ENCODE measurements at regions not wholly inside any gene's neighbourhood (a gene's known extent, or its start where the extent isn't known, plus 50 kb on each side); places are given as distances from the start of the nearest gene placed in this dataset.

GRCh38 chr1:104785575-104786187, 1036.0 kb downstream of the AMY1C start:
- CTCF ChIA-PET, result no interaction called here
- POLR2A ChIA-PET (ENCODE audit: unreplicated experiment), result no interaction called here

GRCh38 chr1:104787866-104788510, 1038.3 kb downstream of the AMY1C start:
- no peaks in the 10 kb centered on the region for H3K27me3 ChIP-seq (ENCODE audit: insufficient read depth, low read depth)
- no peak overlapping the region for H3K4me3 ChIP-seq
- no peaks in the 10 kb centered on the region for H3K36me3 ChIP-seq (ENCODE audit: low read depth)
- TF ChIP-seq CTCF (conservative IDR thresholded peaks at IDR 0.05) (no peak), EZH2 (IDR thresholded peaks at IDR 0.05; ENCODE audit: low read depth) (no peak)
- no peaks in the 10 kb centered on the region for H3K9me2 ChIP-seq (ENCODE audit: insufficient read depth)
- H2AFZ ChIP-seq, result 0 out of 2 replicates have a peak overlapping the region, but pooled peaks have one; percentile 40
- no peaks in the 10 kb centered on the region for H4K20me1 ChIP-seq (ENCODE audit: insufficient read depth)
- H3K9me3 ChIP-seq (ENCODE audit: insufficient read depth, low read depth), result no peaks in the 10 kb centered on the region
- no TSS peak for BruUV-seq (replicated peaks)
- no peak for DNase-seq
- intact Hi-C loops (cut with micrococcal nuclease; ENCODE audit: unreplicated experiment), result no loop called here
- ChIA-PET CTCF (no interaction called here), POLR2A (ENCODE audit: unreplicated experiment) (no interaction called here)
- no peak overlapping the region for H3K27ac ChIP-seq
- no peak overlapping the region for H3K4me2 ChIP-seq
- H3F3A ChIP-seq (ENCODE audit: insufficient read depth, low read depth), result no peaks in the 10 kb centered on the region
- H3K79me2 ChIP-seq (ENCODE audit: low read depth), result no peaks in the 10 kb centered on the region
- H3K4me1 ChIP-seq (replicated peaks; ENCODE audit: insufficient read depth), result no peaks in the 10 kb centered on the region

More at GRCh38 chr1:104785575-104786187, 1036.0 kb downstream of the AMY1C start:
- Histone ChIP-seq H3K27me3 (ENCODE audit: insufficient read depth, low read depth) (no peaks in the 10 kb centered on the region), H3K4me2 (no peak overlapping the region), H3F3A (ENCODE audit: insufficient read depth, low read depth) (no peaks in the 10 kb centered on the region), H3K4me1 (replicated peaks; ENCODE audit: insufficient read depth) (no peaks in the 10 kb centered on the region), H3K9me2 (ENCODE audit: insufficient read depth) (no peaks in the 10 kb centered on the region), H4K20me1 (ENCODE audit: insufficient read depth) (no peaks in the 10 kb centered on the region), H3K4me3 (no peak overlapping the region), H3K36me3 (ENCODE audit: low read depth) (no peaks in the 10 kb centered on the region), H3K79me2 (ENCODE audit: low read depth) (no peaks in the 10 kb centered on the region), H3K9me3 (ENCODE audit: insufficient read depth, low read depth) (no peaks in the 10 kb centered on the region), H2AFZ (no peak overlapping the region), H3K27ac (no peak overlapping the region)
- no peak for DNase-seq
- TF ChIP-seq CTCF (conservative IDR thresholded peaks at IDR 0.05), result no peak
- no peak for TF ChIP-seq EZH2 (IDR thresholded peaks at IDR 0.05; ENCODE audit: low read depth)
- BruUV-seq (replicated peaks), result no TSS peak
- intact Hi-C loops (cut with micrococcal nuclease; ENCODE audit: unreplicated experiment), result no loop called here

- no peak overlapping the region for H3K4me2 ChIP-seq
- TF ChIP-seq EZH2 (IDR thresholded peaks at IDR 0.05; ENCODE audit: low read depth) (no peak), CTCF (conservative IDR thresholded peaks at IDR 0.05) (no peak)
- no TSS peak for BruUV-seq (replicated peaks)
- no peaks in the 10 kb centered on the region for H3K9me2 ChIP-seq (ENCODE audit: insufficient read depth)
- H4K20me1 ChIP-seq (ENCODE audit: insufficient read depth), result no peaks in the 10 kb centered on the region
- no peak overlapping the region for H3K4me3 ChIP-seq
- ChIA-PET CTCF (no interaction called here), POLR2A (ENCODE audit: unreplicated experiment) (no interaction called here)
- no peaks in the 10 kb centered on the region for H3K9me3 ChIP-seq (ENCODE audit: insufficient read depth, low read depth)
- no peak overlapping the region for H3K27ac ChIP-seq
- H3K4me1 ChIP-seq (replicated peaks; ENCODE audit: insufficient read depth), result no peaks in the 10 kb centered on the region
- H3K27me3 ChIP-seq (ENCODE audit: insufficient read depth, low read depth), result no peaks in the 10 kb centered on the region
- DNase-seq, result no peak
- no peaks in the 10 kb centered on the region for H3K36me3 ChIP-seq (ENCODE audit: low read depth)
- H2AFZ ChIP-seq, result no peak overlapping the region
- no peaks in the 10 kb centered on the region for H3K79me2 ChIP-seq (ENCODE audit: low read depth)
- H3F3A ChIP-seq (ENCODE audit: insufficient read depth, low read depth), result no peaks in the 10 kb centered on the region
- intact Hi-C loops (cut with micrococcal nuclease; ENCODE audit: unreplicated experiment), result no loop called here
These were observed 1041.3 kb downstream of the AMY1C start for GRCh38 chr1:104791030-104791429.

Data from PC-9 (cell line).